ENCODE measurements at regions not wholly inside any gene's neighbourhood (a gene's known extent, or its start where the extent isn't known, plus 50 kb on each side); places are given as distances from the start of the nearest gene placed in this dataset.

GRCh38 chr2:205913668-205914067 lies 172.3 kb downstream of the INO80D start:
- no peak for TF ChIP-seq CTCF (IDR thresholded peaks at IDR 0.05)
- DNase-seq, result no peak
- intact Hi-C loops (cut with DNase I, micrococcal nuclease), result no loop called here
- peak; percentile 15 for ATAC-seq
- H3K9me3 ChIP-seq, result no peaks in the 10 kb centered on the region
- H3K36me3 ChIP-seq (ENCODE audit: low read depth), result no peaks in the 10 kb centered on the region
- H3K4me1 ChIP-seq (ENCODE audit: low read depth), result peaks cover 29% of the 10 kb centered on the region
- no peak overlapping the region for H3K4me3 ChIP-seq

GRCh38 chr2:205911306-205911705 lies 174.7 kb downstream of the INO80D start:
- intact Hi-C loops (cut with DNase I, micrococcal nuclease), result no loop called here
- ATAC-seq (no peak), DNase-seq (no peak)
- no peak for TF ChIP-seq CTCF (IDR thresholded peaks at IDR 0.05)
- Histone ChIP-seq H3K9me3 (no peaks in the 10 kb centered on the region), H3K36me3 (ENCODE audit: low read depth) (no peaks in the 10 kb centered on the region), H3K4me1 (ENCODE audit: low read depth) (peaks cover 37% of the 10 kb centered on the region), H3K4me3 (no peak overlapping the region)

- TF ChIP-seq CTCF (IDR thresholded peaks at IDR 0.05), result no peak
- intact Hi-C loops (cut with DNase I, micrococcal nuclease), result no loop called here
- H3K36me3 ChIP-seq (ENCODE audit: low read depth), result no peaks in the 10 kb centered on the region
- no peaks in the 10 kb centered on the region for H3K9me3 ChIP-seq
- ATAC-seq, result peak; percentile 80
- no peak overlapping the region for H3K4me3 ChIP-seq
- H3K4me1 ChIP-seq (ENCODE audit: low read depth), result peaks cover 27% of the 10 kb centered on the region
- peak in 2 of 3 donors; percentile 44 to 52 for DNase-seq
Measured at GRCh38 chr2:205909184-205909572, 176.8 kb downstream of the INO80D start.

GRCh38 chr2:205908212-205909183 lies 177.5 kb downstream of the INO80D start:
- no peaks in the 10 kb centered on the region for H3K36me3 ChIP-seq (ENCODE audit: low read depth)
- peak; percentile 41 for ATAC-seq
- H3K9me3 ChIP-seq, result no peaks in the 10 kb centered on the region
- intact Hi-C loops (cut with DNase I, micrococcal nuclease), result no loop called here
- peaks cover 23% of the 10 kb centered on the region for H3K4me1 ChIP-seq (ENCODE audit: low read depth)
- H3K4me3 ChIP-seq, result no peak overlapping the region
- DNase-seq, result no peak
- TF ChIP-seq CTCF (IDR thresholded peaks at IDR 0.05), result no peak

- no peak for TF ChIP-seq CTCF (IDR thresholded peaks at IDR 0.05)
- Histone ChIP-seq H3K4me1 (ENCODE audit: low read depth) (peaks cover 33% of the 10 kb centered on the region), H3K9me3 (no peaks in the 10 kb centered on the region), H3K36me3 (ENCODE audit: low read depth) (no peaks in the 10 kb centered on the region), H3K4me3 (no peak overlapping the region)
- ATAC-seq, result no peak
- DNase-seq, result no peak
- intact Hi-C loops (cut with DNase I, micrococcal nuclease), result no loop called here
Measured at GRCh38 chr2:205906419-205906818, 179.6 kb downstream of the INO80D start.
